ENCODE measurements at regions not wholly inside any gene's neighbourhood (a gene's known extent, or its start where the extent isn't known, plus 50 kb on each side); places are given as distances from the start of the nearest gene placed in this dataset.

DNA sequence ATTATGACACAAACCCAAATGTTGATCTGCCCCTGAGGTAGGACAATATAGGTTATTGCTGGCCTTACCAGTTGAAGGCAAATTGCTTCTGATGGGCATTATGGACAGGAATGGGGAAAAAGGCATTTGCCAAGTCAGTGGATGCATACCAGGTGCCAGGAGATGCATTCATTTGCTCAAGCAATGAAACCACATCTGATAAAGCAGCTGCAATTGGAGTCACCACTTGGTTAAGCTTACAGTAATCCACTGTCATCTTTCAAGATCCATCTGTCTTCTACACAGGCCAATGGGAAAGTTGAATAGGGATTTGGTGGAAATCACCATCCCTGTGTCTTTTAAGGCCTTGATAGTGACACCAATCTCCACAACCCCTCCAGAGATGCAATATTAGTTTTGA, 648.6 kb downstream of the COL12A1 start:
- TF ChIP-seq, protein P1, sequence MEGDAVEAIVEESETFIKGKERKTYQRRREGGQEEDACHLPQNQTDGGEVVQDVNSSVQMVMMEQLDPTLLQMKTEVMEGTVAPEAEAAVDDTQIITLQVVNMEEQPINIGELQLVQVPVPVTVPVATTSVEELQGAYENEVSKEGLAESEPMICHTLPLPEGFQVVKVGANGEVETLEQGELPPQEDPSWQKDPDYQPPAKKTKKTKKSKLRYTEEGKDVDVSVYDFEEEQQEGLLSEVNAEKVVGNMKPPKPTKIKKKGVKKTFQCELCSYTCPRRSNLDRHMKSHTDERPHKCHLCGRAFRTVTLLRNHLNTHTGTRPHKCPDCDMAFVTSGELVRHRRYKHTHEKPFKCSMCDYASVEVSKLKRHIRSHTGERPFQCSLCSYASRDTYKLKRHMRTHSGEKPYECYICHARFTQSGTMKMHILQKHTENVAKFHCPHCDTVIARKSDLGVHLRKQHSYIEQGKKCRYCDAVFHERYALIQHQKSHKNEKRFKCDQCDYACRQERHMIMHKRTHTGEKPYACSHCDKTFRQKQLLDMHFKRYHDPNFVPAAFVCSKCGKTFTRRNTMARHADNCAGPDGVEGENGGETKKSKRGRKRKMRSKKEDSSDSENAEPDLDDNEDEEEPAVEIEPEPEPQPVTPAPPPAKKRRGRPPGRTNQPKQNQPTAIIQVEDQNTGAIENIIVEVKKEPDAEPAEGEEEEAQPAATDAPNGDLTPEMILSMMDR (IDR thresholded peaks at IDR 0.05 in 4 of 5, conservative IDR thresholded peaks at IDR 0.05 in 1 of 5) = no peak
- TF ChIP-seq POLR2A (IDR thresholded peaks at IDR 0.05) = no peak
